Stimulated activated CD4-positive, alpha-beta T cell treated with anti-CD3 and anti-CD28 coated beads, Interleukin-12 subunit alpha, Interleukin-12 subunit beta, amount 100 ng/mL, for 24 hours (primary cell): ENCODE measurements at regions not wholly inside any gene's neighbourhood (a gene's known extent, or its start where the extent isn't known, plus 50 kb on each side); places are given as distances from the start of the nearest gene placed in this dataset.

Source experiments
- DNase-seq, 2 experiments: peaks; one replicate each; pipeline ENCODE4 v3.0.0-alpha.2; 2020; ENCODE audit warnings: low read depth in 2 of 2

DNA sequence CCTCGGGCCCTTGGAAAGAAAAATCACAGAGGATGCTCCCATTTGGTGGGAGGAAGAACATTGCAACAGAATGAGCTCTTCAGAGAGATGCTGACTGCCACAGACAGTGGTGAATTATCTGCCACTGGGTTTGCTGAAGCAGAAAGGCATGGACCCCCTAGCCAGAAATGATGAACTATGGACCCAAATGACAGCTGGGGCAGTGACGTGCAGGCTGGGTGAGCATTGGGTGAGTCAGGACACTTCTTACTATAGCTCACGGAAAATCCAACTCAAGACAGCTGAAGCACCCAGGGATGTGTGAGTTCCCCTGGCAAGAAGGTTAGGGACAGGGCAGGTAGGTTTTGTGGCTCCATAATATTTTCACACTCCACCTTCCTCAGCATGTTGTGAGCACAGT, 993.2 kb downstream of the BCL11B start:
- DNase-seq, result no peak

DNA sequence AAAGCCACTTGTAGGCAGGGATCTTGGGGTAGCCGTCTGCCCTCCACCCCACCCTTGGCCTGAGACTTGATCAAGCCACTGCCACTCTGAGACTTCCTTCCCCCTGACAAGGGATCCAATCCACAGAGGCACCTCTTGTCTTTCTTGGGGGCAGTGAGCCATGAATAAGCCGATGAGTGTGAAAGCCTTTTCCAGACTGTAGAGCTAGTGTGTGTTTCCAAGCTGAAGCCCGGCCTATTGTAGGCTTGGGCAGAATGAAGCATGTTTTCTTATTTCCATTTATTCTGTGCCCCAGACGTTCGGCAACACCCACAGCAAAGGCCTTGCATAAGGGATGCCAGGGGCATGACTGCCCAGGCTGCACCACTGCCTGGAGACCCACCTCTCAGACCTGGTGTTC, 991.6 kb downstream of the BCL11B start:
- DNase-seq, result no peak

DNA sequence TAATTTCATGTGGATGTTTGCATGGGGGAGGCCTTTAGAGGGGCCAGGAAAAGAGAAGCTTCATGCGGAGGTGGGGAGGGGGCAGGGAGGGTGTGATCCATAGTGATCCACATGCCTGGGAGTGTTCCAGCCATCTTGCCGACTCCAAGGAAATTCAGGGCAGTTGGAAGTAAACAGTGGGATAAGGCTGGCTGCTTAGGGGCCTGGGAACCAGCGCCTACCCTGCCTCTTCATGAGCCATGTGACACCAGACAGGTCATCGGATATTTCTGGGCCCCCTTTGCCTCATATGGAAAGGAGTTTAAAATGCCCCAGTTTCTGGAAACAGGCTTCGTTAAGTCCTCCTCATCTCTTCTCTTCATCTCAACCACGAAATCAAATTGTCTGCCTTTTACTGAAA, 983.2 kb downstream of the BCL11B start:
- no peak for DNase-seq

DNA sequence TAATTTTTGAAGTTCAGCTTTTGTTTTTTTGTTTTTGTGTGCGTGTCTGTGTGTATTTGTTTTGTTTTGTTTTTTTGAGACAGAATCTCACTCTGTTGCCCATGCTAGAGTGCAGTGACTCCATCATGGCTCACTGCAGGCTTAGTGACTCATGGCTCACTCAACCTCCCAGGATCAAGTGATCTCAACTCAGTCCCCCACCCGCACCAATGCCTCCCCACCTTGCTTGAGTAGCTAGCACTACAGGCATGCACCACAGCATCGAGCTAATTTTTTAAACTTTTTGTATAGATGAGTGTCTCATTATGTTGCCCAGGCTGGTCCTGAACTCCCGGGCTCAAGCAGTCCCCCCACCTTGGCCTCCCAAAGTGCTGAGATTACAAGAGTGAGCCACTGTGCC, 981.4 kb downstream of the BCL11B start:
- DNase-seq, result no peak

DNA sequence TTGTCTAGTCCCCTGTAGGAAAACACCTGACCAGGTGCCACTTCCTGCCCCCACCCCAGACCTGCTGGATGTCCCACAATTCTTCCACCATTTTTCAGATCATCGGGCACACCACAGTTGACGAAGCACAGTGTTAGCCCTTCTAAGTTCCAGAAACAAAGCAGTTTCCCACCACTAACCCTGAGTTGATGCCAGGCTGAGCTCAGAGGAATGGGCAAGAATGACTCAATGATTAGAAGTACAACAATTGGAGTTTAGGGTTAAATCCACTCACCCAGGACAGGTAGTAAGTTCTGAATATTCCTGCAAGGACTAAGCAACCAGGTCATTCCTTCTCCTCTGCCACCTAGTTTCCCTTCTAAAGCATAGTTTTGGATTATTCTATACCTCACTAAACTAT, 979.8 kb downstream of the BCL11B start:
- DNase-seq, result no peak

DNA sequence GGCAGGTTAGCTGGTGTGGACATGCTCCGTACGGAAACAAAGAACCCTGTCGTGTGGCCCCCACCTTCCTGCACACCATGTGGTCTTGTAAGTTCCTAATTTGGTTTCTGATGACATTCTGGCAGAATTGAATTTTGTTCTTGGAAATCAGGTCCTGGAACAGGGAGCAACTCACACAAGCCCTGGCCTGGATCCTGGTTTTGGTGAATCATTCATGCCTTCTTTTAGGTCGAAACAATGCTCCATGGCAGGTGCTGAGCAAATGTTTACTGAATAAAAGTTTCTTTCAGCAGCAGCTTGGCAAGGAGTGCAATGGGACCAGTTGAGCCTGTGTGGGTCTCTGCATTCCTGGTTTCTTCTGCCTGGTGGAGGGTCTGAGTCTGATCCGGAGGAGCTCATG, 978.4 kb downstream of the BCL11B start:
- no peak for DNase-seq

DNA sequence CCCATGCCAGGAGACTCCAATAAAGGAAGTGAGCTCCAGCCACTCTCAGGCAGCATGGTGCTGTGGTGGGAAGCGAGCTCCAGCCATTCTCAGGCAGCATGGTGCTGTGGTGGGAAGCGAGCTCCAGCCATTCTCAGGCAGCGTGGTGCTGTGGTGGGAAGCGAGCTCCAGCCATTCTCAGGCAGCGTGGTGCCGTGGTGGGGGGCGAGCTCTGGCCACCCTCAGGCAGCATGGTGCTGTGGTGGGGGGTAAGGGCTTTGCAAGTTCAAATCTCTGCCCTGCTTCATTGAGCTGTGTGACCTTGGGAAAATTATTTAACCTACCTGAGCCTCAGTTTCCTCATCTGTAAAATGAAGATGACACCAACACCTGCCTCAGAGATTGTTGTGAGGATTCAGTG, 975.1 kb downstream of the BCL11B start:
- DNase-seq, result no peak

DNA sequence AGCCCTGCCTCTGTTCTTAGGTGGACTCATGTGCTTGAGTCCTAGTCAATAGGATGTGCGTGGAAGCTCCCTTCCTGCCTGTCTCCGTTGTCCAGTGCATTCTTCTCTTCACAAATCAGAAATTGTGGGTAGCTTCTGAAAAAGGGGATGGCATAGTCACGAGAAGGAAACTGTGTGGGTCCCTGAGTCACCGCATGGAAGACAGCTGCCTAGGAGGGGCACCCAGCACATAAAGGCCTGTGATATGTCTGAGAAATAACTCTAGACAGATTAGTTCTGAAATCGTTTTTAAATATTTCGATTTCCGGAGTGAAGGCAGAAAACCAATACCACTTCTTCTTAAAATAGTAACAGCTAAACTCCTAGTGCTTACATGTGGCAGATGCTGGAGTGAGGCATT, 974.4 kb downstream of the BCL11B start:
- no peak for DNase-seq

DNA sequence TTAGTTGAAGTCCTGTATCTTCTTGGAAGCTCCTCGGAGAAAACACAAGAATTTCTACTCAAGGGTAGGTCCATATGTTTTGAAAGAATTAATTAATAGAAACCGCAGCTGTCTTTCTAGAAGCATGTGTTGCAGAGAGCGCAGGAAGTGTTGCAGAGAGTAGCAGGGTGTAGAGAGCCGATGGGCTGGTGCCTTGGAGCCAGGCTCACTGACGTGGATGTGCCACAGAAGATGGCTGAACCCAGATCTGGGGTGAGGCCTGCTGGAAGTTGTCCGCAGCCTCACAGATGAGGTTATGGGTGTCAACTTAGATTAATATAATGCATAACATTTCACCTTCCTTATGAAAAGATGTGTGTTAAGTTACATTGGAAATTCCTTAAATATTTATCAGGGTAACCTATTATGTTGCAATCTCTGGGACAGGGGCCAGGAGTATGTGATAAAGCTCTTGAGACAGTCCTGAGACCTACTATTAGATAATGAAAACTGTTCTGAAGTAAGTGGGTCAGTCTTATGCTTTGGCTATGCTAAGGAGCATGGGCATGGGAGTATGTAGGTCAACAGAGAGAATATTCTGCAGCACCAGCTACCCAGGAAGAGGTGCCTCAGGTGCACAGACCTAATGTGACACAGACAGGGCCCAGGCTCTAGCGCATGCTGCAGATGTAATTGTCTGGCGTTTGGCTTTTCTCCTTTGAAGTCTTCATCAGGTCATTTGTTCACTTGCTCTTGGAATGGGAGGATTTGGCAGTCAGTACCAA, 973.3 kb downstream of the BCL11B start:
- no peak for DNase-seq

DNA sequence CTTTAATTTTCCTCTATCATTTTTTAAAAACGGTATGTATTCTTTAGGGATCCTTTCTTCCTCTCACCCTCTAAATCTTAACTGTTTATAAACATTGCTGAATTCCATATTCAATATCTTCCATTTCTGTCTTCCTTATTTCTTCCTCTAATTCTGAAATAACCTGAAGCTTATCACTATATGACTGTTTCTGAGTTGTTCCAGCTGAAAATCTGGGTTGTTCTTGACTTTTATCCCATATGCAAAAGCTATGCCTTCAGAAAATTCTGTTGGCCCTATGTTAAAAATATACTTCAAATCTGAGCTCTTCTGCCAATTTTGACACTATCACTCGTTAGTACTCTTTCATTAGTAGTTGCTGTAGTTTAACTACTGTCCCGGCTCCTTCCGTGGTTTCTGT, 970.3 kb downstream of the BCL11B start:
- DNase-seq, result no peak

DNA sequence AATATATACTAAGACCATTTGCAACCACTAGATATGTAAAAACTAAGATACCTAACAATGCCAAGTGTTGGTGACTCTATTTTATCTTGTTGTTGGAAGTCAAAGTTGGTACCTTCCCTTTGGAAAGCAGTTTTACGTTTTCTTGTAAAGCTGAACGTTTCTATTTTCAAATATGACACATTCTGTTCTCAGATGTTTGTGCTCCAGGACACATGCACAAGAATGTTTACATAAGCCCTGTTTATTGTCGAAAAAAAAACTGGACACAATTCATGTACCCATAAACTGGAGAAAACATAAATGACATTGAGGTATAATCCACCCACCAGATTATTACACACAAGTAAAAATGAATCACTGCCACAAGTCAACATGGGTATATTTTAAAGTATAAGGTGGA, 967.4 kb downstream of the BCL11B start:
- no peak for DNase-seq

DNA sequence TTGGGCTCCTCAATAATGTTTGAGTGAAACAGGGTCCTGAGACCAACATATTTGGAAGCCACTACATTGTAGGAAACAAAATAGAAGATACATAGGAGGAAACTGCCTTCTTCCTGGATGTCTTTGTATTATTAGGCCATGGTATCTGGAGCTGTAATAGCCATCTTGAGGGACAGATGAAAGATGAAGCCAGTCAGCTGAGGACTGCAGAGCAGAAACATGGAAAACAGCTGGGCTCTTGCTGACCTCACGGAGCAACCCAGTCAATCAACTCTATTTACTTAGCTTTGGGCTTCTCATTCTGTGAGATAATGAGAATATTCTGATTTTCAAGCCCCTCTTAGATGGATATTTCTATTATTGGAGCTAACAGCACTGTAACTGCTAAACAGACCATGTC, 962.4 kb downstream of the BCL11B start:
- no peak for DNase-seq

DNA sequence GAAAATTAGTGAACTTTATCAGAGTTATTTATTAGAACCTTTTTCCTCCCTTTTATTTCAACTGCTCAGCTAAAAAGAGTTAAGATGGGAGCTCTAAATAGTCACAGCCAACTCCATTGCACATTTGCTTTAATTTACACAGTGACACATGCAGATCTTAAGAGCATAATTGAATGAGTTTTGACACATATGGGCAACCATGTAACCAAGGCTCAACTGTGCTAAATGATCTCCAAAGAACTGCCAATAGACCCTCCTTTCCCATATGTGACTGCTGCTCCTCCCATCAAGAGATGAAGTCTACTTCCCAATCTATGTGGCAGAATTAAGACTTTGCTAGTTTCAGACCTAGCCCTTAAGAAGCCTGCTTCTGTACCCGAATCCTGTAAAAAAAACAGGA, 960.0 kb downstream of the BCL11B start:
- no peak for DNase-seq

DNA sequence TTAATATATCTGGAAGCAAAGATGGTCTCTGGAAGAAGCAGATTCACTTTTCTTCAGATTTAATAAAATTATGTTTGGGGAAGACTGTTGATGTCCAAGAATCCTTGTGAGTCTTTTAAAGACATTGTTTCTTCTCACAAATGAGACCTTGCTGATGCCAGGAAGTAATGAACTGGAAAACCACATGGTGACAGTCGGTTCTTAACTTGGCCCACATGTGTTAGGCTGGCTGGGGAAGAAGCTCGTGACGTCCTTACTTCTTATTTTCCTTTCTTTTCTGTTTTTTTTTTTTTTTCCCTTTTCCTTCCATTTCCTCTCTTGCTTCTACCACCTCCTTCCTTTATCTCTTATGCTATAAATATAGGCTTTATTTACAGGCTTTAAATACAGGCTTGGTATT, 950.2 kb downstream of the BCL11B start:
- DNase-seq, result no peak

DNA sequence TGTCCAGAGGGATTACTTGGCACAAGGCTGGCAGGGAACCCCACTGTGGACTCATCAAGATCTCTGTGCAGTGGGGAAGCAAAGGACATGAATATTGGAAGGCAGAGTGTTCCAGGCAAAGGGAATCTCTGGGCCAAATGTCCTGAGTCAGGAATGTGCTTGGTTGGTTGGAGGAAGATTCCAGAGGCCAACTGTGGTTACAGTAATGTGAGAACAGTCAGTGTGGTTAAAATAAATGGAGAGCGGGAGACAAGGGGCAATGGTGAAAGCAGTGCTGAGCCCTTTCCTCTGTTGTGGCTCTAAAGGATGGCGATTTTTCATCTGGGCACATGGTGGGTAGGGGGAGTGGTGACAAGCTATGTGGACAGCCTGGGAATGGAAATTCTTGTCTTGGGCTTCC, 948.2 kb downstream of the BCL11B start:
- no peak for DNase-seq

DNA sequence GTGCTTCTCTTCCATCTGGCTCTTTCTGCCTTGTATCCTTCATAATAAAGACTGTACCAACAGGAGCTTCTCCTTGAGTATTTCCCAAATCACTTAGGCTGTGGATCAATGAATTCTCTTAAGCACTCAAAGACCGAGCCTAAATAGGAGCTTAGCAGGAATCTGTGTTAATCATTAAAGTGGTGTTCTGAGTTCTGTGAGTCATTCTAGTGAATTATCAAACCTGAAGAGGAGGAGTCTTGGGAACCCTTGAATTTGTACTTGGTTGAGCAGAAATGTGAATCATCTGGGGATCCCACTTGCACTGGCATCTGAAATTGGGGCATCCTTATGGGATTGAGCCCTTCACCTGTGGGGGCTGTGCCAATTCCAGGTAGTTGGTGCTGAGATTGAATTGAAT, 946.2 kb downstream of the BCL11B start:
- no peak for DNase-seq

DNA sequence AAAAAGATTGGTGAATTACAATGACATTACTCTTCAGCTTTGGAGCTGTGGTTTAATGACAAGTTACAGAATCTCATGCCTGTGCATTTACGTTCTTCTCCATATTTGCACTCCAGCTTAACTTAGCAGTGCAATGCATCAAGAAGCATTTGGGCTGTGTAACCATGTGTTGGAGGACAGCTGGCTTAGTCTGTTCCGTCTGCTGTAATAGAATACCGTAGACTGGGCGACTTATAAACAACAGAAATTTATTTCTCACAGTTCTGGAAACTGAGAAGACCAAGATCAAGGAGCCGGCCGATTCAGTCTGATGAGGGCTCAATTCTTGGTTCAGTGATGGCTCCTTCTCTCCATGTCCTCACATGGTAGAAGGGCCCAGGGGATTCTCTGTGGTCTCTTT, 943.5 kb downstream of the BCL11B start:
- DNase-seq, result no peak

DNA sequence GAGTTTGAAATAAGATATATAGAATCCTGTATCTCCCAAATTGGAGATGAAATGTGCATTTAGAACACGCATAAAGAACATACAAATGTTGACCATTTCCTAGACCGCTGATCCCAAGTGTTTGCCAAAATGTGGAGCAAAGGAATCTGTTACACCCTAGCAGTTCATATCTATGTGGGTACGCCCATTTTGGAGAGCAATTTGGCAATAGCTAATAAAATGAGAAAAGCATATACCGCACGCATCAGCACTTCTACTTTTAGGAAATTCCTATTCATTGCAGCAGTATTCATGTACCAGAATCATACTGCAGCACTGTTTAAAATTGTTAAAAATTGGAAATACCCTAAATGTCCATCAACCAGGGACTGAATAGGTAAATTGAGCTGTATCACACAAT, 937.8 kb downstream of the BCL11B start:
- DNase-seq, result no peak

DNA sequence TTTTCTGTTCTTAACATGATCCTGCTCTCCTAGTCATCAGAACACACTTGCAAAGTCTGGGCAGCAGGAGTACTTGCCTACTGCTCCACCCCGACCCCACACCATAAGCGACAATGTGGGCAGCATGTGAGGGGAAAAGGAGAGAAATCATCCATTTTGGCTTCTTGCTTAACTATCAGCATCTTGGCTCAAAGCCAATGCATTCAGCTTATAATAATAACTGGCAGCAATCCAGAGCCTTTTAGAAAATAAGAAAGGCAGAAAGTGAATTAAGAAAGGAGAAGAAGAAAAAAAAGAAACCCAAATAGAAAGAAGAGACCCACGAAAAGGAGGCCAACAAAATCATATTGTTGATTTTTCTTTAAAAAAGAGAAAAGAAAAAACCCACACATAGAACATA, 930.8 kb downstream of the BCL11B start:
- no peak for DNase-seq

DNA sequence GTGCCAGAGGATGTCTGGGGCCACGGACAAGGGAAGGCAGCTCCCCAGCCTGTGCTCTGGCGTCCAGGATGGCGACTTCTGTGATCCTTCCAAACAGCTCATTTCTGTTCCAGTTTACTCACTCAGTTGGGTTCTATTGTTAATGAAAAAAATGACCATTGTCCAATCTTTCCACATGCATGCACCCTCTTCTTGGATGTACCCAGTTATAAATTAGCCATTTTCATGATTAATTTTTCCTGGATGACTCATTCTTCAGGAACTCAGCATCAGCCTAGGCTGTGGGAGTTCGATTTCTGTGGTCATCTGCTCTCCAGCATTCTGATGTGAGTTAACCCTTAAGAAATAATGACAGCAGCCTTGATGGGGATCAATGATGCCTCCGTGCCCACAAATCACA, 926.8 kb downstream of the BCL11B start:
- DNase-seq, result no peak

DNA sequence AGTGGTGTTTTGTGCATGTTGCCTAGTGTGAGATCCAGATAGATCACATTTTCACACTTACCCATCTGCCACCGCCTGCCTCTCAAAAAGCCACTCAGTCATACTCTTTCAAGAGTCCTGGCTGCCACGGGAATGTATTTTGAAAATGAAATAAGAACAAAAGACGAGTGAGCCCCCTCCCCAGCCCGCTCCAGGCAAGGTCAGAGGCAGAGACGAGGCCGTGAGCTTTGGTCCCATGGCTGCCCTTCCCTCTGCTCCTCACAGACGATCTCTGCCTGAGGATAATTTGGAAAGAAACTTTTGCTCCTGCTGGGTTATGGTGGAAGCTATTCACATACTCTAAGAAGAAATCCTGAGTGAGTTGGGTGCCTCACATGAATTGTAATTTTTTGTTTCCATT, 924.3 kb downstream of the BCL11B start:
- DNase-seq, result no peak

DNA sequence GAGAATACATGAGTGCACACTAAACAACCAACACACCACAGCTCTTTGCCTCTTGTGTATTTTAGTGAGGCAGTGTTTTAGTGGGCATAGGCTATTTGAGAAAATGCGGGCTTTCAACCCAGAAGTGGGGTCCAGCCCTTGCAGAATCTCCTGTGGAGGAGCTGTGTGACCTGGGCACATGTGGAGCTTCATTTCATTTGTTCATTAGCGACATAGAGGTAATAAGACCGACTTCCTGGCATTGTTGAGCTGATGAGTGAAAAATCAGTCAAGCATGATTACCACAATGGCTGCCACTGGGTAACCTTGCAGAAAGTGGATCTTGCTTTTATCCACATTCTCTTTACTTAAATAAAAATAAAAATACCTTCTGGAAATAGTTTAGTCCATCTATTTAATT, 923.5 kb downstream of the BCL11B start:
- DNase-seq, result no peak

DNA sequence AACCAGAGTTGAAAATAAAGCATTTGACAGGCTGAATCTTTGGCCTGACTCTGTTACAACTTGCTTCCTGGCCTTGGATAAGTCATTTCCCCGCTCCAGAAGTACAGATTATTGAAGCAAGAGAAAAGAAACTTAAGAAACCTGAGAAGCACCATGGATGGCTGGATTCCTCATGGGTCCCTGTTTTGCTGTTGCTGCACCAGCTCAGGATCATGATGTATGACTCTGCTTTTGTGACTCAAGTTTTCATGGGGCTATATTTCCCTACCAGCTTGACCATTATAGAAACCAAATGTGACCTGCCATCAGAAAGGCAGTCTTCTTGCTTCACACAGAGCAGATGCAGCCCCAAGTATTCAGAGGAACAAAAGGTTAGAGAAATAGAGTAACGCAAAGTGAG, 921.8 kb downstream of the BCL11B start:
- DNase-seq, result no peak

DNA sequence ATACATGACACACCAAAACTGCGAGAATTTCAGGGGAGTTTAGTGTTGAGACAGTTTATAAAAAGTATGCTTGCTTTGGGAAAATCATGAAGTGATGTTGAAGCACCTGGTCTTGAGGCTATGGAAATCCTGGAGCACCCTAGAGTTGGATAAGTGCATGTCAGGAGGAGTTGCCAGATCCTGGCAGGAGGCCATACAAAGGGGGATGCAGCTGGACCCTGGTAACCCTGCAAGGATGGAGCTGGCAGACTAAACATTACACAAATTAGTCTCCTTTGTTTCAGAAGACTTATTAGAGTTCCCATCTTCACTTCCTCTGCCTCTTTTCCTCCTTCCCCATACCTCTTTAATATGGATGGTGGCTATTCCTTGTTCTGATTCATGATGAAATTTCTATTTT, 907.0 kb downstream of the BCL11B start:
- DNase-seq, result no peak
